ENCODE measurements at regions not wholly inside any gene's neighbourhood (a gene's known extent, or its start where the extent isn't known, plus 50 kb on each side); places are given as distances from the start of the nearest gene placed in this dataset.
A peak's percentile ranks its signal among the peaks of the same experiment; 100 is the strongest.

DNA sequence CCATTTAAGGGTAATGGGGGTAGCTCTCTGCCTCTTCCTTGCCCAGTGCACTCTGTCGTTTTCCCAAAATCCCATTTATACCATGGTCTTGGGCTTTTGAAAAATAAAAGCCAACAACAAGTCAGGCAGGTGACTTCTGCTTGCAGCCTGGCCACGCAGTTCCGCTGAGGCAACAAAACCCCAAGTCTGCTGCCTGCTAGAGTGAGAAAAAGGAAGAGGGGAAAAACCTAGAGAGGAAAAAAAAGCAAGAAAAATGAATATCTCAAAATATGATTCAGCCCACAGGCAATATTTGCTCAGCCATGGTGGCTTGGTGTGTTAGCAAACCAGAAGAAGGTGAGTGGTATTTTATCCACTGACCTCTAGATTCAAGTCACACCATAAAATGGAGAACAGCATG is 148.2 kb upstream of the FSTL4 start:
- DNase-seq: no peak

- peak; percentile 62 for DNase-seq
Observed at GRCh38 chr5:133758641-133759040, 146.3 kb upstream of the FSTL4 start.

DNA sequence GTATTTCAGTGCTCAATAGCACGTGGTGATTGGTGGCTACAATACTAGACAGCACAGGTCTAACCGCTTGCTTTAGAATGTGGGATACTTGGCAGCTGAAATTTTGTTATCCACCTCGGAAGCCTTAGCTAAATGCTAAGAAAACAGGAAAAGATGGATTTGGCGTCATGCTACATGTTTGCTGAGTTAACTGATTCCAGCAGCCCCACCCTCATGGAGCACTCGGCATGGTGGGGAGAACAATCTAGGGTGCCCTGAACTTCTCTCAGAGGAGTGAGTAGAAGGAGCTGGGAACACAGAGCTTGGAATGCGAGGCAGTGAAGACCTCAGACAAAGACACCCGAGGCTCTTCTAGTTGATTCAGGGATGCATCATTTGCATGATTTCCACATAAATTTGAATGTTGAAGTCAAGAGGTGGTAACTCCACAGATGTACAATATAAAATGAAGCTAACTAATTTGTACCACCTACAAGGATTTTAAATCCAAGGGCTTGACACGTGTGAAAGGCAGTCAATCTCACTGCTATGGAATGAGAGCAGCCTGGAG is 145.1 kb upstream of the FSTL4 start:
- no peak for DNase-seq

DNA sequence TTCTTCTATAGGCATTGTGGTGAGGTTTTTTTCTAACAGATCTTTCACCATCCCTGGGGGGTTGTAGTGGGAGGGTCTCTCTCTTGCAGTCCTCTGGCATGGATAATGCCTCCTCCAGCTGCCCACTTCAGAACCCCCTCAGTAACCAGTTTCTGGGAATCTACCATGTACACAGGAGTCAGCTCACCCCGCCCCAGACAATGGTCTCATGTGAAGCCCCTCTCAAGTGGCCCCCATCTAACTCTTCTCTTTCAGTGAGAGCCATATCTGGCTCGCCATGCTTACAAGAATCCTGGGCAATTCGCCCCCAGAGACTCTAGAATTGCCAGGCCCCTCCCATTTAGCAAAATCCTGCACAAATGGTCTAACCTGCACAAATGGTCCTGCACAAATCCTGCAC is 144.4 kb upstream of the FSTL4 start:
- DNase-seq: no peak

DNA sequence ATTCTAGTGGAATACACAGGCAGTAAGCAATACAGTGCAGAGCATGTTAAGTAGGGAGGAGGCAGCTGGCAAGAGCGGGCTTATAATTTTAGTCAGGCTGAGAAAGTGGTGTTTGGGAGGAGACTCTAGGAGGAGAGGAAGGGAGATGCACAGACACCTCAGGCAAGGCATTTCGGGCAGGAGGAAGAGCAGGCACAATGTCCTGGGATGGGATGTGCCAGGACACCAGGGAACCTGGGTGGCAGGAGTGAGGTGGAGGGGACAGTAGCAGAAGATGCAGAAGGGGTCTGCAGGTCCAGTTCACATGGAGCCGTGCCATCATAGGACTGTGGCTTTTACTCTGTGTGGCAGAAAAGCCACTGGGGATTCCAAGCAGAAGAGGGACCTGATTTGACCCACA is 143.7 kb upstream of the FSTL4 start:
- DNase-seq: no peak

- DNase-seq: peak; percentile 46
Observed at GRCh38 chr5:133754575-133755169, 142.3 kb upstream of the FSTL4 start.

GRCh38 chr5:133753856-133754255 is 141.5 kb upstream of the FSTL4 start:
- no peak for DNase-seq

DNA sequence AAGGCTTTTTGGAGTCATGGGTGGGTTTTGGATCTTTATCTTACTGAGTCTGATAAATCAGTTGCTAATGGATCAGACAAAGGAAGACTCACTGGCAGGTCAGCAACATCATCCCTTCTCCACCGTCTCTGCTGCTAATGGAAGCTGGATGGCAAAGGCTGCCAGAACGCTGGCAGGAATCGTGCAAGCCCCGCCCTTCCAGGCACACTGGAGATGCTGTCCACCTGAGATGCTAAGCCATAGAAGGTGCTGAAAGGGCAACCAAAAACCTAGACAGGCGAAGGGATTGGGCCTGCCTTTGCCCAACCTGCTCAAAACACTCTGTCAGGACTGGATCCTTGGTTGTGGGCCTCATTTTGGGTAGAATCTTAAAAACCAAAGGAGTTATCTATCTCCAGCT is 139.5 kb upstream of the FSTL4 start:
- no peak for DNase-seq

GRCh38 chr5:133751421-133751820 is 139.1 kb upstream of the FSTL4 start:
- no peak for DNase-seq

- no peak for DNase-seq
Observed at GRCh38 chr5:133750856-133751255, 138.5 kb upstream of the FSTL4 start.

DNA sequence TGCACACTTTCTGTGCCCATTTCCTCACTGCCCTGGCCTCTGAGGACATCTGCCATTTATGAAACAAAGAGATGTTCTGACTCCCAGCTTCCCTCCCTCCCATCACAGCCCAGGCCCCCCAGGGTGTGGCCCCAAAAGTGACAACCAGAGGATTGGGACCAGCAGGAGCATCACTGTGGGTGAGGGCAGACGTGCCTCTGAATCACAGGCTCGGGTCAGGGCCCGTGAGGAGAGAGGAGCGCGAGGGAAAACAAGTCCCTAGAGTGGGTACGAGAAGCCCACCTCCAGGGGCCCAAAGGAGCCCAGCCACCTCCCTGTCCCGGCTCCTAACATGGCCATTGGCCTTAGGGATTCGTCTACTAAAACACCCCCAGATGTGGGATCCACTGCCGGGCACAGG is 138.0 kb upstream of the FSTL4 start:
- no peak for DNase-seq

GRCh38 chr5:133749331-133749985 is 137.1 kb upstream of the FSTL4 start:
- DNase-seq: no peak

GRCh38 chr5:133746834-133747233 is 134.5 kb upstream of the FSTL4 start:
- DNase-seq: peak; percentile 23

DNA sequence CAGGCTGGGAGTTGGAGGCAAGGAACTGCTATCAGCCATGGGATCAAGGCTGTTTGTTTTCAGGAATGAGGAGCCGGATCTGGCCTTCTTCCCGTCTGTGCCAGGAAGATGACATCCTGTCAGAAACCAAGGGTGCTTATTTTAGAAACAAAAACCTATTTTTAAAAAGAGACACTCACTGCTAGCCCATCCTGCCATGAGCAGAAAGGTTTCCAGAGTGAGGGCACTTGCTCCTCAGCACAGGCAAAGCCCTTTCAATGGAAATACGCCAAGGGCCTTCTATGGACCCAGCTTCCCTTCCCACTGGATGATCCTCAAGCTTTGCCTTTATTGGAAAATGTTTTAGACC is 132.6 kb upstream of the FSTL4 start:
- DNase-seq: no peak

DNA sequence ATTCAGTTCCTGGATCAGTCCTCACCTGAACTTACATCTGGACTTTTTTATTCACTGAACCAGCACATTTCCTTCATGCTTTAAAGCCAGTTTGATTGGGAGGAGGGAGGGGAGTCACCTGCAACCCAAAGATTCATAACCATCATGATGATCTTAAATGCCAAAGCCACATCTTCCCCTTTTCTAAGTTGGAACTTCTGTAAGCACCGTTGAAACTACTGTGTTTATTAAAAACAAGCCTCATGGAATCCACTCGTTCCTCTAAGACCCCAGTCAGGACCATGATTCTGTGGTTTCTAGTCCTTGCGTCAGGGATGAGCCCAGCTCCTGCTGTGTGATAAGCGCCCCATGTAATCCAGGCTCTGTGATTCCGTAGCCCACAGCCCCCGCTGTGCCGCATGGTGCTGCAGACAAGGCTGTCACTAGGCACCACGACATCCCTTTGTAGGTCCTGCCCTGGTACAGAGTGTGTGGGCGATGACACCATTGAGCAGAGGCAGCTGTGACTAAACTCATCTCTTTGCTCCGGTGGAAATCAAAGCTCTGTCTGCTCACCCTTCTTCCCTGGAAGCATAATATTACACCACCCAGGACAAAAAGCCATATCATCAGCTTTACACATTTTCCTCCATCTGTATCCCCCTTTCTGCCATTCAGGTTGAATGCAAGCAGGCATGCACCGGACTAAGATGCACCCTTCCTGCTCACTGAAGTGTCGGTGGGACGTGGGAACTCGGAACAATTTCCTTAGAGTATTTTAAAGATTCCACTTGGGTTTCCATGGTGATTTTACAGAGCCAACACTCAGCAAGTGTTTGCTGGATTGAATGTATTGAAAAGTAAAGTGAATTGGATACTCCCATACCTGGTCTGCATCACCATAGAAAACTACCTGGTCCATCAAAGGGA is 132.0 kb upstream of the FSTL4 start:
- DNase-seq: no peak

DNA sequence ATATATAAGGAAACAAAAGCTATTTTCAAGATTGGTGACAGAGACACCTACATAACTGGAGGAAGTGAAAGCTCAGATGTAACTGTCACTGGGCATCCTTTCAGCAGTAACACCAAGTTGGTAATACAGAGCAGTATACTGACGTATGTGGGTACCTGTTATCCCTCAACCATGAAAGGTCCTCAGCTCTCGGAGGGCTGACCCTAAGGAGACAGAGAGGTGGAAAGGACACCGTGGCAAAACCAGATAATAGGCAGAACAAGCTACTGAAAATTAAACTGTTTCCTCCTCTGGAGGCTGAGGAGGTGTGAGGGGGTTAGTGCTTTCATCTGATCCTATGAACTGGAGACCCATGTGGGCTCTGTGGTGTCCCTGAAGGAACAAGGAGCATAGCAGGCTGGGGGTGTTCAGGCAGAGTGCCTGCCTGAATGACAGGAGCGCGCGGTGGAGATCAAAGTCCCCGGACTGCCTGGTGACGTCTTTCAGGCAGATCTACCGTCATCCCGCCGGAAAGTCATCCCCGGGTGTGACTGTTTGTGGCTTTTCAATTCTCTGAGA is 130.2 kb upstream of the FSTL4 start:
- DNase-seq: no peak

- DNase-seq: no peak
Observed at GRCh38 chr5:133741818-133742355, 129.5 kb upstream of the FSTL4 start.

DNA sequence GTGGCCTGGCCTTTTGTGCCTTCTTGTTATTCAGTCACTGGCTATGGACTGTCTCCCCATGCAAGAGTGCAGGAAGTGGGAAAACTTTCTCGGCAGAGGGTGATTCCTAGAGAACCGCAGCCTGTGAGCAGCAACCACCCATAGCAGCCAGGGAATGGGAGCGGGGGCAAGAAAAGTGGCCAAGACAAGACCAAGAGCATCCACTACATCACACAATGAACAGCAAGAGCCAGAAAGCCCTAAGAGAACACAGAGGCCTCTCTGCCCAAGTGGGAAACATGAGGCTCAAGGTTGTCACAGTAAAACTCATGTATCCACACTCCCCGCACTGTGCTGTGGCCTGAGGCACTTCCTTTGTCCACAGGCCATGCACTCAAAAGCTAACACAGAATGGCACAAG is 129.1 kb upstream of the FSTL4 start:
- no peak for DNase-seq

DNA sequence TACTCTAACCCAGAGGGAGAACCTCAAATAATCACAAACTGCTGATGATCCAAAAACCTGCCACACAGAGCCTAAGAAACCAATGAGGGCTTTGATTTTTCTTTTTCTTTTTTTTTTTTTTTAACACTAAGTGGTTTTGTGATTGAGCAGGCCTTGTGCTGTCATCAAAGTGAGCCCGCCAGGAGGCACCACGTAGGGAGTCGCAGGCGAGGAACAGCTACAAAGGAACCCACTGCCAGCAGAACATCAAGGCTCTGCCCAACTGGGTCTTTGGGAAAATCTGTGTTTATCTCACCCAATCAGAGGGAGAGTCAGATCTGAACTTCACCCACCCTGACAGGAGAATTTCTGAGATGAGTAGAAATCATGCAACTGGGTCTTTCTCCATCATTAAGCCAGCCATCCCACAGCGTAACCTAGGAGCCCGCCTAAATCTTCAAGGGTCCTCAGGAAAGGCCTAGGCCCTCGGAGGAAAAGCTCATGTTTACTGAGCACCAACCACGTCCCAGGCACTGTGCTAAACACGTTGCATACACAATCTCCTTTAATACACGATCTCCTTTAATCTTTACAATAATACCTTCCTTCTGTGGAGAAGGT is 126.9 kb upstream of the FSTL4 start:
- DNase-seq: no peak

DNA sequence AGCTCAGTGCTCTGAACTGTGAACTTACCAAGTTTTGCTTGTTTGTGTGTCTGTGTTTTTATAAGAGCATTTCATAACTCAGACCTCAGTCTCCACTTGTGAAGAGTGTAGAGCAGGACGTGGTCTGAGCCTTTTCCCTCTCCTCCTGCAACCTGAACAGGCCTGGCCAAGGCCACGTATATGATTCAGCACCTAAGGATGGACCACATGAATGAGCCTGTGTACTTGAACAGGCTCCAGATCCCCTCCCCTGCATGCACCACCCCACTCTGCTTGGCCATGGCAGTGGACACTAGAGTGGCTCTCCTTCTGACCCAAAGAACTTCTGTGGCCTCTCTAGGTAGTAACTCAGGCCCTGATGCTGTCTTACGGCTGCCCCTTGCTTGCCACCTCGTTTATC is 125.9 kb upstream of the FSTL4 start:
- DNase-seq: no peak

DNA sequence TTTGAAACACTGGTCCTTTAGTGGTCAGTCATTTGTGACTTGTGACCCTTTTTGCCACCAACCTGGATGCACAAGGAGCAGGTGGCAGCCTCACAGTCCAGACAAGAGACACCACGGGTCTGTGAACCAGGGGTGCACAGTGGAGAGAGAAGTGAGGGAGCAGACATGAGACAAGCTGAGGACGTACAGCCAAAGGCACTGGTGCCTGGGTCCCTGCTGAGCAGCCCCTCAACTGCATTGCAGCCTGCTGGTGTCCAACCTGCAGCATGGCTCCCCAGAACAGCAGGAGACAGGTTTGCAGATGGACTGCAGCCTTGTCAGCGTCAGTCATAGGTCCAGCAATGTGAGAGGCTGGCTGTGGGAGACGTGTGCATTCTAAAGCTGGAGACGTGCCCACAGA is 124.2 kb upstream of the FSTL4 start:
- no peak for DNase-seq

- no peak for DNase-seq
Observed at GRCh38 chr5:133735346-133735745, 123.0 kb upstream of the FSTL4 start.

- no peak for DNase-seq
Observed at GRCh38 chr5:133734916-133735315, 122.6 kb upstream of the FSTL4 start.
